Trophoblast cell (in vitro differentiated cells and primary cell): ENCODE measurements at regions not wholly inside any gene's neighbourhood (a gene's known extent, or its start where the extent isn't known, plus 50 kb on each side); places are given as distances from the start of the nearest gene placed in this dataset.

ENCODE experiments used
- DNase-seq, 2 donors: peaks; one replicate each; pipeline ENCODE4 v3.0.0-alpha.2; 2016
- H2AFZ ChIP-seq: 2 replicates; pipeline ENCODE4 v1.6.1; 2013; ENCODE audit warnings: low read length, moderate library complexity, mild to moderate bottlenecking; ENCODE audit not compliant: insufficient read depth, poor library complexity
- H2AK5ac ChIP-seq: 2 replicates; pipeline ENCODE4 v1.6.1; 2013; ENCODE audit warnings: mild to moderate bottlenecking, low read length
- H2BK120ac ChIP-seq: 2 replicates; pipeline ENCODE4 v1.6.1; 2013; ENCODE audit warnings: low read length, mild to moderate bottlenecking, moderate library complexity; ENCODE audit not compliant: insufficient read depth, poor library complexity
- H2BK12ac ChIP-seq: 2 replicates; pipeline ENCODE4 v1.6.1; 2013; ENCODE audit warnings: mild to moderate bottlenecking, low read length, moderate library complexity
- H2BK5ac ChIP-seq: 2 replicates; pipeline ENCODE4 v1.6.1; 2013; ENCODE audit warnings: low read length, low read depth, moderate library complexity, mild to moderate bottlenecking; ENCODE audit not compliant: poor library complexity
- H3K14ac ChIP-seq: 2 replicates; pipeline ENCODE4 v1.6.1; 2013; ENCODE audit warnings: mild to moderate bottlenecking, low read length
- H3K18ac ChIP-seq: 2 replicates; pipeline ENCODE4 v1.6.1; 2013; ENCODE audit warnings: mild to moderate bottlenecking, low read length
- H3K23ac ChIP-seq: 2 replicates; pipeline ENCODE4 v1.6.1; 2013; ENCODE audit warnings: low read length
- H3K27ac ChIP-seq: 2 replicates; pipeline ENCODE4 v1.5.1; 2013; ENCODE audit warnings: low read depth, mild to moderate bottlenecking, inconsistent platforms, low read length, moderate library complexity
- H3K27me3 ChIP-seq: 2 replicates; pipeline ENCODE4 v1.6.1; 2013; ENCODE audit warnings: inconsistent platforms, mild to moderate bottlenecking, low read length, moderate library complexity; ENCODE audit not compliant: insufficient read depth
- H3K36me3 ChIP-seq, 2 experiments: 1 replicate in 1 of 2; 2 replicates in 1 of 2; pipeline ENCODE4 v1.6.1; 2013; ENCODE audit warnings: low read length in 2 of 2, mild to moderate bottlenecking in 2 of 2, moderate library complexity in 1 of 2; ENCODE audit not compliant: insufficient read depth in 2 of 2, control insufficient read depth in 1 of 2
- H3K4ac ChIP-seq: 2 replicates; pipeline ENCODE4 v1.6.1; 2013; ENCODE audit warnings: low read depth, mild to moderate bottlenecking, low read length, moderate library complexity
- H3K4me1 ChIP-seq, 2 experiments: 1 replicate in 1 of 2; 2 replicates in 1 of 2; pipeline ENCODE4 v1.6.1; 2013; ENCODE audit warnings: low read length in 2 of 2, mild to moderate bottlenecking in 2 of 2, moderate library complexity in 1 of 2; ENCODE audit not compliant: insufficient read depth in 2 of 2, control insufficient read depth in 1 of 2
- H3K4me2 ChIP-seq: 2 replicates; pipeline ENCODE4 v1.6.1; 2013; ENCODE audit warnings: inconsistent platforms, mild to moderate bottlenecking, low read length, moderate library complexity
- H3K4me3 ChIP-seq: 2 replicates; pipeline ENCODE4 v1.5.1; 2013; ENCODE audit warnings: mild to moderate bottlenecking, low read depth, low read length, inconsistent platforms
- H3K79me1 ChIP-seq: one replicate; pipeline ENCODE4 v1.6.1; 2013; ENCODE audit warnings: low read length
- H3K79me2 ChIP-seq: 2 replicates; pipeline ENCODE4 v1.6.1; 2013; ENCODE audit warnings: low read length, mild to moderate bottlenecking; ENCODE audit not compliant: control insufficient read depth, insufficient read depth, poor library complexity
- H3K9ac ChIP-seq: 2 replicates; pipeline ENCODE4 v1.6.1; 2013; ENCODE audit warnings: mild to moderate bottlenecking, low read length
- H3K9me3 ChIP-seq: 2 replicates; pipeline ENCODE4 v1.6.1; 2013; ENCODE audit warnings: low read depth, mild to moderate bottlenecking, control low read depth, inconsistent platforms, low read length; ENCODE audit not compliant: insufficient read depth
- H4K12ac ChIP-seq: 2 replicates; pipeline ENCODE4 v1.6.1; 2013; ENCODE audit warnings: low read depth, mild to moderate bottlenecking, low read length, moderate library complexity
- H4K8ac ChIP-seq: 2 replicates; pipeline ENCODE4 v1.6.1; 2013; ENCODE audit warnings: low read depth, mild to moderate bottlenecking, low read length, moderate library complexity
- H4K91ac ChIP-seq: one replicate; pipeline ENCODE4 v1.6.1; 2013; ENCODE audit warnings: low read depth, mild to moderate bottlenecking, low read length, moderate library complexity
- WGBS: extraction: QIAGEN DNeasy Blood & Tissue Kit; methylation state at CpG from one replicate; pipeline ENCODE4 v1.1.7; 2013; ENCODE audit warnings: missing lambda C conversion rate; ENCODE audit not compliant: insufficient read length, insufficient coverage; ENCODE audit errors: extremely low coverage; 5-methylcytosine and 5-hydroxymethylcytosine counted together

DNA sequence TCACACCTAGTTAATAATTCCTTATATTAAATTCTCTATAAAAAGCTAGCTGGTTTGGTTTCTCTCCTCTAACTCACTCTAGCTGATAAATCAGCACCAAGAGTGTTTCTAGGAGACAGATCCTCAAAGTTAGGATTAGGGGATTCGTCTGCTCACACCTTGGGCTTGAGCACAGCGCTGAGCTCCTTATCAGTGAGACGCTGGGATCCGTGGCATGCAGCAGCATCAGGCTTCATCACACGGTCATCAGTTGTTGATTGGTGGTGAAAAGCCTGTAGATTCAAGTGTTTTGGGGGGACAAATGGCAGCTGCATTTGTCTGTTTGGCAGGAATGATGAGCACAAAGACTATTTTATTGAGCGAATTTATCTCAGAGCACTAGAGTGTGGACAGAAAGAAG, 72.6 kb upstream of the MC2R start:
- no peak overlapping the region for H2BK5ac ChIP-seq
- no peak overlapping the region for H3K9ac ChIP-seq
- H3K4me3 ChIP-seq = no peak overlapping the region
- H3K79me1 ChIP-seq = no peaks in the 10 kb centered on the region
- H3K27ac ChIP-seq = no peak overlapping the region
- no peaks in the 10 kb centered on the region for H3K27me3 ChIP-seq
- no peak overlapping the region for H3K4me2 ChIP-seq
- no peak overlapping the region for H2AFZ ChIP-seq
- no peaks in the 10 kb centered on the region for H3K79me2 ChIP-seq
- H2BK12ac ChIP-seq = no peak overlapping the region
- H3K4me1 ChIP-seq = no peaks in the 10 kb centered on the region
- no peaks in the 10 kb centered on the region for H3K36me3 ChIP-seq
- H3K4ac ChIP-seq = no peak overlapping the region
- no peak overlapping the region for H3K14ac ChIP-seq
- WGBS = no CpG with 5 or more reads among the region's 6 CpGs
- no peak overlapping the region for H4K12ac ChIP-seq
- H4K8ac ChIP-seq = no peak overlapping the region
- H3K18ac ChIP-seq = no peak overlapping the region
- no peak overlapping the region for H4K91ac ChIP-seq
- no peaks in the 10 kb centered on the region for H3K9me3 ChIP-seq
- no peak overlapping the region for H2AK5ac ChIP-seq
- no peak overlapping the region for H2BK120ac ChIP-seq
- no peak for DNase-seq
- no peak overlapping the region for H3K23ac ChIP-seq

DNA sequence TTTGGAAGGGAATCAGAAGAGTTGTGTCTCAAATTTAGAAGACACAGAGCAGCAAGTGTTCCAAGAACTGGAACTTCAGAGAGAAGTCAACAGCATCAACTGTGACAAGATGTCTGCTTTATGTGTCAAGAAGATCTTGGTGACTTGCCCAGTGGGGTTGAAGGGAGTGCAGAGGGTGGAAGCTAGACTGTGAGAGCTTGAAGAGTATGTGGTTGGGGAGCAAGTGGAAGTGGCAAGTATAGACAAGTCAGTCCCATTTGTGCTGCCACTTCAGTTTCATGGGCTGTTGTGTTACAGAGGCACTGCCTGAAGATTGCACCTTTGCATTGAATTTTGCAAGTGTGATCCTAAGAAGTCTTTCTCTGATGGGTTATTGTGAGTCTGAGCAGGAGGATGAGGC, 68.7 kb upstream of the MC2R start:
- H4K91ac ChIP-seq = no peak overlapping the region
- H3K4ac ChIP-seq = no peak overlapping the region
- no peak overlapping the region for H3K4me2 ChIP-seq
- H2BK120ac ChIP-seq = no peak overlapping the region
- no peak overlapping the region for H3K4me3 ChIP-seq
- H3K18ac ChIP-seq = no peak overlapping the region
- H3K14ac ChIP-seq = no peak overlapping the region
- H3K36me3 ChIP-seq = no peaks in the 10 kb centered on the region
- no peak overlapping the region for H4K8ac ChIP-seq
- no peak overlapping the region for H3K27ac ChIP-seq
- H2BK5ac ChIP-seq = no peak overlapping the region
- no peak overlapping the region for H2AFZ ChIP-seq
- H2BK12ac ChIP-seq = no peak overlapping the region
- H3K79me2 ChIP-seq = no peaks in the 10 kb centered on the region
- no peak overlapping the region for H2AK5ac ChIP-seq
- no peaks in the 10 kb centered on the region for H3K79me1 ChIP-seq
- H3K9me3 ChIP-seq = no peaks in the 10 kb centered on the region
- no peak overlapping the region for H3K23ac ChIP-seq
- H3K9ac ChIP-seq = no peak overlapping the region
- no peak overlapping the region for H4K12ac ChIP-seq
- H3K4me1 ChIP-seq = no peaks in the 10 kb centered on the region
- H3K27me3 ChIP-seq = no peaks in the 10 kb centered on the region
- DNase-seq = no peak

DNA sequence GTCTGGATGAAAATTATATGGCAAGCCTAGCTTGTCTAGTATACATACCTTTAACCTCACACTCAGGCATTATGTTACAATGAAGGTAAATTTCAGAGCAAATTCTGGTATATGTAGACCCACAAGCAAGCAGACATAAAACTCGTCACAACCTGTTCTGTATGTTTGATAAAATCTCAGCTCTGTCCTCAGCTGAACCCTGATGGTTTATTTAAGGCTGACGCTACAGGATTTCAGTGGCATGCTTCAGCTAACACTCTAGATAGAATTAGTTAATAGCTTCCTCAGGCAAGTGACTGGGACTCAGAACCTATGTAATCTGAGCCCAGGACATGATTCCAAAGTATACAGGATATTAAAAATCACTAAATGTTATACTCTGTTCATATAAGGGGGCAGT, 68.2 kb upstream of the MC2R start:
- H3K4ac ChIP-seq = no peak overlapping the region
- no peaks in the 10 kb centered on the region for H3K79me2 ChIP-seq
- no peak overlapping the region for H3K4me2 ChIP-seq
- no peak overlapping the region for H3K9ac ChIP-seq
- no CpG with 5 or more reads among the region's 2 CpGs for WGBS
- H4K12ac ChIP-seq = no peak overlapping the region
- H3K4me3 ChIP-seq = no peak overlapping the region
- no peaks in the 10 kb centered on the region for H3K79me1 ChIP-seq
- H2AK5ac ChIP-seq = no peak overlapping the region
- H3K14ac ChIP-seq = no peak overlapping the region
- H3K27me3 ChIP-seq = no peaks in the 10 kb centered on the region
- no peak overlapping the region for H4K91ac ChIP-seq
- H3K23ac ChIP-seq = no peak overlapping the region
- no peaks in the 10 kb centered on the region for H3K4me1 ChIP-seq
- no peak overlapping the region for H2BK12ac ChIP-seq
- H3K27ac ChIP-seq = no peak overlapping the region
- no peak overlapping the region for H2AFZ ChIP-seq
- no peak overlapping the region for H3K18ac ChIP-seq
- no peak overlapping the region for H2BK5ac ChIP-seq
- H3K36me3 ChIP-seq = no peaks in the 10 kb centered on the region
- H2BK120ac ChIP-seq = no peak overlapping the region
- no peaks in the 10 kb centered on the region for H3K9me3 ChIP-seq
- H4K8ac ChIP-seq = no peak overlapping the region
- DNase-seq = peak in 1 of 2 donors; percentile 1

DNA sequence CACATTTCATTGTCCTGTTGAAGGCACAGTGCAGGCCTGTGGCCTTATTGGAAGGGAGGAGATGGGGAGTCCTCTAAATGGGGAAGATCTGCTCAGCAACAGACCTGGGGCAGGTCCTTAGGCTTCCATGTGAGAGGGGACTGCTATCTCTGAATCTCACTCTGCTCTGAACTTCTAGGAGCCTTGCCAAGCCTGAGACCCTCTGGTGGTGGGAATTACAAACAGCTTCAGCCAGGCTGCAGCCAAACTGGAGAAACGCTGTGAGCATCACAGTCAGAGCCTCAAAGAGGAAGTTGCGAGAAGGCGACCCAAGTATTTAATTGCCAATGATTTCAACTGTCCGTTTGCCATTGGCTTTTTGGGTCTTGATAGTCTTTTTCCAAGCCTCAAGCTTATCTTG, 66.8 kb upstream of the MC2R start:
- no peaks in the 10 kb centered on the region for H3K4me1 ChIP-seq
- DNase-seq = no peak
- H2BK5ac ChIP-seq = no peak overlapping the region
- H3K4ac ChIP-seq = no peak overlapping the region
- no peak overlapping the region for H3K4me2 ChIP-seq
- H3K4me3 ChIP-seq = no peak overlapping the region
- H4K91ac ChIP-seq = no peak overlapping the region
- WGBS = no CpG with 5 or more reads among the region's 4 CpGs
- no peak overlapping the region for H3K23ac ChIP-seq
- H2AFZ ChIP-seq = no peak overlapping the region
- no peaks in the 10 kb centered on the region for H3K79me2 ChIP-seq
- no peaks in the 10 kb centered on the region for H3K27me3 ChIP-seq
- H3K27ac ChIP-seq = no peak overlapping the region
- no peak overlapping the region for H4K8ac ChIP-seq
- H4K12ac ChIP-seq = no peak overlapping the region
- H3K79me1 ChIP-seq = no peaks in the 10 kb centered on the region
- no peak overlapping the region for H2AK5ac ChIP-seq
- H3K14ac ChIP-seq = no peak overlapping the region
- no peak overlapping the region for H3K18ac ChIP-seq
- no peak overlapping the region for H2BK120ac ChIP-seq
- no peak overlapping the region for H2BK12ac ChIP-seq
- H3K9ac ChIP-seq = no peak overlapping the region
- no peaks in the 10 kb centered on the region for H3K9me3 ChIP-seq
- no peaks in the 10 kb centered on the region for H3K36me3 ChIP-seq
